OCI-LY1 (cell line): ENCODE measurements at regions not wholly inside any gene's neighbourhood (a gene's known extent, or its start where the extent isn't known, plus 50 kb on each side); places are given as distances from the start of the nearest gene placed in this dataset.

ENCODE experiments used
- H2AFZ ChIP-seq: fragments of 200-600 bp; sonication (generic), shearing (Covaris generic); 2 replicates; pipeline ENCODE4 v1.6.0; 2014; ENCODE audit warnings: antibody characterized with exemption, mild to moderate bottlenecking, low read length
- H3F3A ChIP-seq: fragments of 200-600 bp; sonication (generic), shearing (Covaris generic); 2 replicates; pipeline ENCODE4 v1.6.0; 2014; ENCODE audit warnings: mild to moderate bottlenecking, antibody characterized with exemption, low read length, moderate library complexity; ENCODE audit not compliant: insufficient read depth
- H3K27ac ChIP-seq: fragments of 200-600 bp; sonication (generic); 2 replicates; pipeline ENCODE4 v1.5.1; 2014; ENCODE audit warnings: low read length, mixed run types, mild to moderate bottlenecking, low read depth; ENCODE audit not compliant: poor library complexity, severe bottlenecking
- H3K27me3 ChIP-seq: fragments of 200-600 bp; sonication (generic); 2 replicates; pipeline ENCODE4 v1.6.0; 2014; ENCODE audit warnings: antibody characterized with exemption, mild to moderate bottlenecking, low read length, moderate library complexity; ENCODE audit not compliant: insufficient read depth
- H3K36me3 ChIP-seq: fragments of 200-600 bp; sonication (generic); 2 replicates; pipeline ENCODE4 v1.6.1; 2014; ENCODE audit warnings: mild to moderate bottlenecking, antibody characterized with exemption, low read length, moderate library complexity, mixed read lengths; ENCODE audit not compliant: insufficient read depth
- H3K4me1 ChIP-seq: fragments of 200-600 bp; sonication (generic); 2 replicates; pipeline ENCODE4 v1.5.1; 2014; ENCODE audit warnings: mild to moderate bottlenecking, low read length, moderate library complexity; ENCODE audit not compliant: insufficient read depth, severe bottlenecking
- H3K4me2 ChIP-seq: fragments of 200-600 bp; sonication (generic), shearing (Covaris generic); 2 replicates; pipeline ENCODE4 v1.6.1; 2014; ENCODE audit warnings: low read length
- H3K4me3 ChIP-seq: fragments of 200-600 bp; sonication (generic); 2 replicates; pipeline ENCODE4 v1.5.1; 2014; ENCODE audit warnings: low read length, low read depth, mild to moderate bottlenecking, mixed read lengths; ENCODE audit not compliant: poor library complexity, severe bottlenecking
- H3K79me2 ChIP-seq: fragments of 200-600 bp; shearing (Covaris generic); 2 replicates; pipeline ENCODE4 v1.6.1; 2016; ENCODE audit warnings: mixed run types, low read length, mixed read lengths; ENCODE audit not compliant: insufficient read depth
- H3K9ac ChIP-seq: fragments of 200-600 bp; sonication (generic), shearing (Covaris generic); 2 replicates; pipeline ENCODE4 v1.6.1; 2014; ENCODE audit warnings: mild to moderate bottlenecking, low read length, mixed read lengths
- H3K9me2 ChIP-seq: fragments of 200-600 bp; sonication (generic), shearing (Covaris generic); 2 replicates; pipeline ENCODE4 v1.6.1; 2014; ENCODE audit warnings: low read depth, mild to moderate bottlenecking, low read length, mixed read lengths
- H3K9me3 ChIP-seq: fragments of 200-600 bp; shearing (Covaris generic); 2 replicates; pipeline ENCODE4 v1.6.1; 2014; ENCODE audit warnings: low read length, mixed read lengths
- H4K20me1 ChIP-seq: fragments of 200-600 bp; sonication (generic), shearing (Covaris generic); 2 replicates; pipeline ENCODE4 v1.6.0; 2016; ENCODE audit warnings: mild to moderate bottlenecking, low read length; ENCODE audit not compliant: insufficient read depth
- CTCF ChIP-seq: fragments of 200-600 bp; sonication (generic), shearing (Covaris generic); IDR thresholded peaks from 2 replicates; pipeline ENCODE4 v1.5.1; 2017; ENCODE audit warnings: mild to moderate bottlenecking, antibody characterized with exemption, low read length, moderate library complexity, mixed read lengths
- EZH2 ChIP-seq: fragments of 200-600 bp; sonication (generic), shearing (Covaris generic); IDR thresholded peaks from 2 replicates; pipeline ENCODE4 v1.8.0; 2017; ENCODE audit warnings: borderline replicate concordance, mixed run types, mild to moderate bottlenecking, antibody characterized with exemption, low read length, moderate library complexity, mixed read lengths

- H3K27me3 ChIP-seq, result no peaks in the 10 kb centered on the region
- H3K27ac ChIP-seq, result no peak overlapping the region
- no peaks in the 10 kb centered on the region for H3F3A ChIP-seq
- H3K4me3 ChIP-seq, result no peak overlapping the region
- H3K4me1 ChIP-seq, result no peaks in the 10 kb centered on the region
- no peak overlapping the region for H3K9ac ChIP-seq
- TF ChIP-seq EZH2 (no peak), CTCF (no peak)
- H4K20me1 ChIP-seq, result no peaks in the 10 kb centered on the region
- no peak overlapping the region for H3K4me2 ChIP-seq
- H2AFZ ChIP-seq, result no peak overlapping the region
- no peaks in the 10 kb centered on the region for H3K79me2 ChIP-seq
- H3K9me3 ChIP-seq, result no peaks in the 10 kb centered on the region
- H3K36me3 ChIP-seq, result no peaks in the 10 kb centered on the region
- no peaks in the 10 kb centered on the region for H3K9me2 ChIP-seq
Measured at GRCh38 chr3:148158210-148158609, 539.5 kb upstream of the AGTR1 start.

- Histone ChIP-seq H3K4me2 (no peak overlapping the region), H3K9me2 (0 out of 2 replicates have a peak, but pooled peaks cover 3% of the 10 kb centered on the region), H3K4me3 (no peak overlapping the region), H3K27ac (no peak overlapping the region), H3K9ac (no peak overlapping the region), H4K20me1 (no peaks in the 10 kb centered on the region), H3K27me3 (no peaks in the 10 kb centered on the region), H3K4me1 (no peaks in the 10 kb centered on the region), H3F3A (no peaks in the 10 kb centered on the region), H3K79me2 (no peaks in the 10 kb centered on the region), H3K9me3 (no peaks in the 10 kb centered on the region), H2AFZ (no peak overlapping the region), H3K36me3 (no peaks in the 10 kb centered on the region)
- no peak for TF ChIP-seq EZH2
- TF ChIP-seq CTCF, result no peak; the same call in 1 of the 2 replicates
Measured at GRCh38 chr3:148162132-148162531, 535.6 kb upstream of the AGTR1 start.

GRCh38 chr3:148168347-148168746, 529.4 kb upstream of the AGTR1 start:
- Histone ChIP-seq H3K27me3 (no peaks in the 10 kb centered on the region), H3K4me3 (no peak overlapping the region), H3K27ac (no peak overlapping the region), H3K36me3 (no peaks in the 10 kb centered on the region), H3K9ac (no peak overlapping the region), H3K79me2 (no peaks in the 10 kb centered on the region), H3K4me2 (no peak overlapping the region), H3K9me2 (0 out of 2 replicates have a peak, but pooled peaks cover 3% of the 10 kb centered on the region), H3K4me1 (no peaks in the 10 kb centered on the region), H4K20me1 (no peaks in the 10 kb centered on the region), H3K9me3 (no peaks in the 10 kb centered on the region), H3F3A (no peaks in the 10 kb centered on the region), H2AFZ (no peak overlapping the region)
- TF ChIP-seq CTCF, result no peak
- no peak for TF ChIP-seq EZH2
